HG03103 (cell line): ENCODE measurements at regions not wholly inside any gene's neighbourhood (a gene's known extent, or its start where the extent isn't known, plus 50 kb on each side); places are given as distances from the start of the nearest gene placed in this dataset.

Experiments
- ATAC-seq: cut with Tn5 transposase; IDR thresholded peaks from one replicate; pipeline ENCODE4 v1.9.1; 2021; ENCODE audit warnings: low read depth; ENCODE audit not compliant: unreplicated experiment

GRCh38 chr11:26204839-26205238 lies 127.1 kb upstream of the ANO3 start:
- ATAC-seq = no peak

DNA sequence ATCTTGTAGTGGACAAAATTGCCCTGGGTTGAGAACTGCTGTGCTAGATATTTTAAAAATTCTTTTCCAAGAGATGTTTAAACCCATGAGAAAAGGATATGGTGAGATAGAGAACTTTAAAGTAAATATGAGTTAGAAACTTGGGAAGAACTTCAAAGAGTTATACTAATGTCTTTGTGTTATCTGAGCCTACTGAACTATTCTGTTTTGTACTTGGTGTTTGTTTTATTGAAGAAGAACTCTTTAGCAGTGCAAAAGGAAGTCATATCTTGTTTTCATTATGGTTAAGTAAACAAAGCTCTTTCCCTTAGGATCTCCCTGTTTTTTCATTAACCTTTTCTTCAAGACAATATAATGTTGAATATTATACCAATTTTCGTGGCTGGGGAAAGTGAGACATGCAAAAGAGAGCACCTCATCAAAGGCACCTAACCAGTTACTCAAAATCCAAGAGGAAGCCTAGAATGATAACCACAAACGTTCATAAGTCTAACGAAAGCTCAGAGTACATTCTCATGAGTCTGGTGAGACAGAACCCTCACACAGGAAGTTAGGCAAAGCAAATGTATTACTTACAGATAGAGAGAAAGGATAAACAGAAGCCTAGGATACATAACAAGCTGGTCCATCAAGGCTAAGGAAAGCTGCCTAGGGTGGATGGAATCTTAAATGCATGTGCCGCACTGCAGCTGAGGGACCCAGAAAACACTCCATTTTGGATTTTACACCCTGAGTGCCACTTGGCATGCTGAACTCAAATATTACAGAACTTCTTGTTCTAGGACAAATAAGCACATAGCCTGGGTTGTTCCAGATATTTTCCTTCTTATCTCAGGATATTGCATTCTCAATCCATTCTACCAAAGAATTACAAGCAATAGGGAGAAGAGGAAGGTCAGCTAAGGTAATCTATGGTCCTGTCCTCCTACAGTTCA lies 112.5 kb upstream of the ANO3 start:
- no peak for ATAC-seq

- ATAC-seq = no peak
Measured at GRCh38 chr11:26225646-26226045, 106.3 kb upstream of the ANO3 start.

DNA sequence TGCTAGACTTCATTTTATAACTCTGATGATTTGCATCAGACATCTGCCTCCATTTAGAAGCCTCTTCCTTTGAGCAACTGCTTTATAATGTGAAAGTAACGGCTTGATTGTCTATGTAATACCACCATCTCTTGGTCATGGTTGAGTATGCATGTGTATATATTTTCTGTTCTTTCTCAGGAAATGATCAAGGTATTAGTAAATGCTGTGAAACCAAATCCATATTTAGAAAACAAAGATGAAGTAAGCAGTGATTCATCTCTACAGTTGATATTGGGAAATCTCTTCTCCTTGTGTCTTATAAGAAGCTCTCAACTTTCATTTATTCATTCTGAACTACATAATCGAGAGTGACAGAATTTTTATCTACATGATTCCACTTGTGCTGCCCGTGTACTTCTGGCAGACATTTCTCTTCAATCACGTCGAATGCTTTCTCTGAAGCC lies 104.6 kb upstream of the ANO3 start:
- peak; percentile 83 for ATAC-seq

- no peak for ATAC-seq
Measured at GRCh38 chr11:26227883-26228502, 103.9 kb upstream of the ANO3 start.

DNA sequence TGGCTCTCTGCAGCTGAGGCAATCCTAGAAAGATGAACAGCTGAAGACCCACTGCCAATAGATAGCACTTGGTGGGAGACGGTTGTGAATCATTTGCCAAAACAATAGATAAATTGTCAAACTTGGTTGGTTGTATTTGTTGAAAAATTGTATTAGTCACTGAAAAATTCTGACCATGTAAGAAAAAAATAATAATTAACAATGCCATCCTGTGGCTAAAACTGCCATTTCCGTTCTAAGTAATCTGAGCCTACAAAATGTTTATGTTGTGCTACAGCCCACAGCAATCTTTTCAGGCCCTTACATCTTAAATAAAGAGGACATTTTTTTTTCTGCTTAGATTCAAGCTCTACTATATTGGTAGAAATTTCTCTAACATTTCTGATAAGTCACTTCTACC lies 103.2 kb upstream of the ANO3 start:
- no peak for ATAC-seq

GRCh38 chr11:26229257-26229656 lies 102.7 kb upstream of the ANO3 start:
- no peak for ATAC-seq

GRCh38 chr11:26229981-26230380 lies 101.9 kb upstream of the ANO3 start:
- no peak for ATAC-seq

DNA sequence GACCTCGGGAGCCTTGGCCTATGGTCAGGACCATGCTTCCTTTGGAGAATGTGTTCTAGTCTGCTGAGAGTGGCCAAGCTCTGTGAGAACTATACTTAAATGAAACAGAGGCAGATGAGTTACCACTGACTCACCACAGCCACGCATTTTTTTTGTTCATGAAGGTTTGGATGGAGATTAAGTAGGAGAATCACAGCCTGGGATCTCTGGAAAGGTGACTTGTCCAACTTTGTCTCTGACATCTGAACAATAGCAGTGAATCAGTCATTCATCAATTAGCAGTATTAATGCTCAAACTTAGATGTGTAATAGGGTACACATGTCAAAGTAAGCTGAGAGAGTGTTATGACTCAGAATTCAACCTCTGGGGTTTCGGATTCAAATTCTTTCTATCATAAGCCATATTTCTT lies 100.7 kb upstream of the ANO3 start:
- no peak for ATAC-seq

- ATAC-seq = no peak
Measured at GRCh38 chr11:26234451-26234850, 97.5 kb upstream of the ANO3 start.

- no peak for ATAC-seq
Measured at GRCh38 chr11:26243426-26243825, 88.5 kb upstream of the ANO3 start.

DNA sequence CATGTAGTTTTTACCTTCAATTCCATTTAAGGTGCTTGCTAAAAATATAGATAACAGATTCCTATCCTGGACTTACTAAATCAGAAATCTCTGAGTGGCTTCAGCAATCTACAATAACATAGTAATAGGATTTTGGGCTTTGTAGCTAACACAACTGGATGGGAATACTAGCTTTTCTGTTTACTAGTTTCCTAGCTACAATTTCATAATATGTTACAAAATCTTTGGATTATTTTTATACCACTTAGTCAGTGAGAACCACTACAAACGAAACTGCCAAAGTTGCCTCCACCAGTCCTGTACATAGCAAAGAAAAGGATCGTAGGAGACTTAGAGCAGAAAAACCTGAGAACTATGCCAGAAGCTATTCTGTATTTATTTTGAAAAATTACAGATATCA lies 87.7 kb upstream of the ANO3 start:
- no peak for ATAC-seq

DNA sequence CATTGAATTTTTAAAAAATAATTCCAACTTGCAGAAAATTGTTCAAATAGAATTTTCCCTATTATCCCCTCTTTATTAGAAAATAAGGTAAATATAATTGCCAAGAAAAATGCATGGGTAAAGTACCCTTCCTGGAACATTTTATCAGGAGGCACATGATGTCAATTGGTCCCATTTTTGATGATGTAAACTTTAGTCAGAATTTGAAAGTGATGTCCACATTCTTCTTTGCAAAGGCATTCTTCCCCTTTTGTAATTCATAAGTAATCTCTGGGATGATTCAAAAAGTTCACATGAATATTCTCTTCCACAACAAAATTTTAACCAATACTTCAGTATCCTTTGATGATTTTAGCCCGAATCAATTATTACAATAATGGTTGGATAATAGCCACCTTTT lies 86.9 kb upstream of the ANO3 start:
- ATAC-seq = no peak

GRCh38 chr11:26247340-26247739 lies 84.6 kb upstream of the ANO3 start:
- no peak for ATAC-seq

DNA sequence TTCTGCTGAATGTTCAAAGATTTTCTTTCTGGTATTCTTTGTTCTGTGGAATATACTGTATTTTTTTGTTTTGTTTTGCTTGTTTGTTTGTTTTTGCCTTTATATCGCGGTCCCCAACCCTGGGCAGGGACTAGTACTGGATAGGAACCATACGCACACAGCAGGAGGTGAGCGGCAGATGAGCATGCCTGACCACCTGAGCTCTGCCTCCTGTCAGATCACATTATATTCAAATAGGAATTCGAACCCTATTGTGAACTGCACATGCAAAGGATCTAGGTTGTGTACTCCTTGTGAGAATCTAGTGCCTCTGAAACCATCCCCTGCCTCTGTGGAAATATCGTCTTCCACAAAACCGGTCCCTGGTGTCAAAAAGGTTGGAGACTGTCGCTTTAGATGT lies 83.3 kb upstream of the ANO3 start:
- no peak for ATAC-seq

DNA sequence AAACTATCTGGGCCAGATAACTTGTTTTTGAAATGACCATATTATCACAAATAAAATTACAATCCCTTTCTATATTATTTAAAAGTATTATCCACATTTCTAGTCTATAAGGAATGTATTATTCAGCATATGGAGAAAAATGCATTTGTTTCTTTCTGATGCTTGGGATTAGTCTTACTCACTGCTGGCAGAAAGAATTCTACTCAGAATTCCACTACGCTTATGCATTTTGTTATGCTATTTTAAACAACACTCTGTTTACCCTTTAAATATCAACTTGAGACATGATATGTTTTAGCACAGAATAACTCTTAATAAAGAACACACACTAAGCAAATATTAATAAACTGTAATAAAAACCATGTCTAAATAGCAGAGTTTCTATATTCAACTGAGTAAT lies 77.6 kb upstream of the ANO3 start:
- ATAC-seq = no peak

DNA sequence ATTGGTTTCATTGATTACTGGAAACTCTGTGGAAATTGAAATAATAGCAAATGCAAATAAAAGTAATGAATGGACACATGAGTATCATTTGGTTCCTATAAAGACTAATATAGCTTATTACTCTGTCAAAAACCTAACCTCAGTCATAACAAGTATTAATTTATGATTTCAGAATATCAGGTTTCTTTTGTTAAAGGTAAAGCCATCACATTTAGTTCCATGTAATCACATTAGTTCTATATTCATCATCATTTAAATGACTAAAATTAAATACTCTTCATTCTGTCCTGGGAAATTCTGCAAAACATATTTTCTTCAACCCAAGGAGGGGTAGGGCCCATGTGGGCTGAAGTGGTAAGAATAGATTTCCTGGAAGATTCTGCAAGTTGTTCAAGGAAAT lies 68.2 kb upstream of the ANO3 start:
- ATAC-seq = no peak

GRCh38 chr11:26264266-26264665 lies 67.7 kb upstream of the ANO3 start:
- no peak for ATAC-seq

DNA sequence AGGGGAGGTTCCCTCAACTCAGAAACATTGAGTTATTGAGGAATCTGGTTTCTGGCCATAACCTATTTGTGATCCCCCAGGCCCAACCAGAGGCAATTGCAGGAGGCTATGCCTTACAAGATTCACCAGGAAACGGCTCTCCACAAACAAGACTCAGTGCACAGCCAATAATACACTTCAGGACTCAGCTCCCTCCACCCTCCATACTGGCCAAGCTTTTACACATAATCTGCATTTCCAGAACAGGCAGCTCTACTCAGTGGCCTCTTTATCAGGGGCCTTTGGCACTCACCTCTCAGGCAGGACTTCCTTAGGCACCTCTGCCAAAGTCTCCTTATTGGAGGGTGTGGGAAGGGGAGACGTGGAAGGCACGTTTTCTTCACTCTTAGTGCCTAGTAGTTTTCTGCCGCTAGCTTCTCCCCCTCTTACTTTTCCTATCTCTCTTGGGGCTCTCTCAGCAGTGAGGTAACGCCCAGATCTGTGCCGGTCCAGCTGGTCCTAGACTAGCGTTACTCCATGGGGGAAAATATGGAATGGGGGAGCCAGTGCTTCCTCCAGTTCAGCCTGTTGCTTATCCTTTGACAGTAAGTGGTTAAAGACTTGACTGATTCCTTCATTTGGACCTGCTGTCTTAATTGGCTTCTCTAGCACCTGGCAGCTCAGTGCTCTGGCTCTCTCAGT lies 62.8 kb upstream of the ANO3 start:
- ATAC-seq = no peak

DNA sequence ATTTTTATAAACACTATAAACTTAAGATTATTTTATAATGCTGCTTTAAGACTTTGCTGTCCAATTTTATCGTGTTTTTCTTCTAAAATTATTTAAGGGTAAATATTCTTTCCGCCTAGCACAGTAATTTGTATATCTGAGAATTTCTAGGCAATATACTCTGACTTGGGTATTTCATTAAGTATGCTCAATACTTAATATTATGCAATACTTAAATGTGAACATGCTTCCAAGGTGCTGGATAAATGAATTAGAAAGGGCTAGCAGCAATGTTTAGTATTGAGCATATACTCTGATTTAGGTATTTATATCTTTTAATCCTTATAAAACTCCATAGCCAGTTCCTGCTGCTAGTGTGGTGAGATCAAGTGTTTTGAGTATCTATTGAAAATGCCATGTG lies 60.3 kb upstream of the ANO3 start:
- ATAC-seq = no peak

DNA sequence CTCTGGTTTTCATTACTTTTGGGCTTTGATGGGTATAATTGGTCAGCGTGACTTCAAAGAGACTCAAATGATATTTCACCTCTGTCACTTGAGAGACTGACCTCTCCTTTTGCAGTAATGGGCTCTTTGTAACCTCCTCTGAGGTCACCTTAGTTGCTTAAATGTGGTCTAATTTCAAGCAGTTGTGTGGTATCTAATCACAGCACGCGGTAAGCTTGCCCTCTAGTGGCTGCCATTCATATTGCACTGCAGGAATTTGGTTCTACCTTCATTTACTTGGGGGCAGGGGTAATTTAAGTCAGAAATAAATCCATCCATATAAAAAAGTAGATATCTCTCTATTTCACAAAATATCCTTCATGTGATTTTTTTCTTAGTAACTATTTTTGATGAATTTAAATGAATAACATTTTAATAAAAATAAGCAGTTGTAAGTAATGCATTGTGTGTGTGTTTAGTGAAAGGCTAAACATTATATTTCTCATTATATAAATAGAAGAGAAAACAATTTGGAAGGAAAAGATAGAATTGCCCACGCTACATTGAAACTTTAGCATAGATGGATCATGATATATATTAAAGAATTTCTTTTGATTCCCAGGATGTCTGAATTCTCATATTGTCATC lies 55.0 kb upstream of the ANO3 start:
- peak; percentile 81 for ATAC-seq
